GM12878 (cell line): ENCODE measurements at regions not wholly inside any gene's neighbourhood (a gene's known extent, or its start where the extent isn't known, plus 50 kb on each side); places are given as distances from the start of the nearest gene placed in this dataset.

Experiments used
- ATAC-seq: fragments of 200-7000 bp; cut with Tn5 transposase; 3 replicates; pipeline ENCODE4 v1.9.1; 2020; ENCODE audit warnings: mild to moderate bottlenecking, moderate library complexity
- BruUV-seq: library from RNA; stranded (reverse); fragments of 400-500 nt; replicated peaks from 2 replicates; lab custom pipeline; 2021; lab: Mats Ljungman, UMichigan
- CTCF ChIA-PET: fragments of 300-600 bp; sonication (Branson Sonifier 250); formaldehyde crosslinking; extraction: SDS; loops from one replicate; lab custom pipeline; 2021; ENCODE audit warnings: inconsistent platforms; lab: Yijun Ruan, JAX
- POLR2A ChIA-PET: fragments of 350-600 bp; formaldehyde crosslinking; extraction: SDS; loops from one replicate; lab custom pipeline; 2021; ENCODE audit warnings: inconsistent platforms; lab: Charles Lee
- RAD21 ChIA-PET: fragments of 300-600 bp; sonication (Branson Sonifier 250); formaldehyde crosslinking; loops from one replicate; lab custom pipeline; 2023; ENCODE audit warnings: antibody characterized with exemption; ENCODE audit not compliant: unreplicated experiment; lab: Charles Lee
- SMC1A ChIA-PET: fragments of 300-600 bp; sonication (Branson Sonifier 250); formaldehyde crosslinking; loops from one replicate; lab custom pipeline; 2023; ENCODE audit not compliant: unreplicated experiment, uncharacterized antibody; lab: Charles Lee
- DNase-seq: peaks from one replicate; pipeline ENCODE4 v3.0.0-alpha.2; 2011; ENCODE audit warnings: low read depth, low spot score
- FAIRE-seq: peaks from 3 replicates; lab custom pipeline; 2011; peaks lifted over from hg19 to GRCh38; lab: Jason Lieb, UNC
- H2AFZ ChIP-seq: 2 replicates; pipeline ENCODE4 v1.6.0; 2011; ENCODE audit warnings: low read depth, low read length, control low read depth; ENCODE audit not compliant: control insufficient read depth
- H3K27ac ChIP-seq: 2 replicates; pipeline ENCODE4 v1.5.1; 2011; ENCODE audit warnings: control low read depth; ENCODE audit not compliant: control insufficient read depth, insufficient read depth
- H3K27me3 ChIP-seq, 2 experiments: replicated peaks in 1 of 2; 2 replicates each; pipeline versions ENCODE4 v1.6.0 to v1.6.1; 2011; ENCODE audit warnings: low read length in 1 of 2; ENCODE audit not compliant: control insufficient read depth in 2 of 2, insufficient read depth in 2 of 2
- H3K36me3 ChIP-seq, 2 experiments: 2 replicates each; pipeline ENCODE4 v1.5.1; 2011; ENCODE audit warnings: low read length in 1 of 2; ENCODE audit not compliant: control insufficient read depth in 2 of 2, insufficient read depth in 2 of 2
- H3K4me1 ChIP-seq: 2 replicates; pipeline ENCODE4 v1.6.1; 2011; ENCODE audit warnings: mild to moderate bottlenecking, low read length, moderate library complexity, mixed read lengths; ENCODE audit not compliant: control insufficient read depth, insufficient read depth
- H3K4me2 ChIP-seq: 2 replicates; pipeline ENCODE4 v1.6.0; 2011; ENCODE audit warnings: control low read depth; ENCODE audit not compliant: control insufficient read depth, insufficient read depth
- H3K4me3 ChIP-seq: fragments of 200-600 bp; sonication (generic); 2 replicates; pipeline ENCODE4 v1.5.1; 2016
- H3K79me2 ChIP-seq: 2 replicates; pipeline ENCODE4 v1.6.0; 2011; ENCODE audit warnings: low read length; ENCODE audit not compliant: control insufficient read depth, insufficient read depth
- H3K9ac ChIP-seq: 2 replicates; pipeline ENCODE4 v1.8.0; 2011; ENCODE audit warnings: low read length, control low read depth, mixed read lengths; ENCODE audit not compliant: control insufficient read depth, insufficient read depth
- H3K9me3 ChIP-seq: replicated peaks from 3 replicates; pipeline ENCODE4 v1.5.1; 2011; ENCODE audit warnings: mild to moderate bottlenecking, low read length; ENCODE audit not compliant: control insufficient read depth, insufficient read depth
- H4K20me1 ChIP-seq: 2 replicates; pipeline ENCODE4 v1.6.0; 2011; ENCODE audit not compliant: control insufficient read depth, insufficient read depth
- BHLHE40 ChIP-seq, 2 experiments: fragments of 450-650 bp in 1 of 2; IDR thresholded peaks; 2 replicates each; pipeline ENCODE4 v1.6.1; 2011 to 2017; ENCODE audit warnings: low read depth in 2 of 2, borderline replicate concordance in 1 of 2, improper control_type of control experiment in 1 of 2, low read length in 1 of 2, mild to moderate bottlenecking in 1 of 2
- IKZF1 ChIP-seq: fragments of 450-650 bp; conservative IDR thresholded peaks from 2 replicates; pipeline ENCODE4 v1.6.1; 2017; ENCODE audit warnings: antibody characterized with exemption, mild to moderate bottlenecking
- IKZF2 ChIP-seq, 2 experiments: fragments of 450-650 bp; IDR thresholded peaks; 2 replicates each; pipeline ENCODE4 v1.6.1; 2017; ENCODE audit warnings: mild to moderate bottlenecking in 2 of 2, moderate library complexity in 2 of 2
- MTA2 ChIP-seq: fragments of 450-650 bp; IDR thresholded peaks from 2 replicates; pipeline ENCODE4 v1.6.1; 2016; ENCODE audit warnings: low read depth, mild to moderate bottlenecking, moderate library complexity
- NR2F1 ChIP-seq: fragments of 450-650 bp; conservative IDR thresholded peaks from 2 replicates; pipeline ENCODE4 v1.6.1; 2017; ENCODE audit warnings: mild to moderate bottlenecking
- REST ChIP-seq: IDR thresholded peaks from 2 replicates; pipeline ENCODE4 v1.6.1; 2012; ENCODE audit warnings: mild to moderate bottlenecking, low read depth, low read length
- SIN3A ChIP-seq: IDR thresholded peaks from 2 replicates; pipeline ENCODE4 v1.6.1; 2012; ENCODE audit warnings: low read depth, low read length, improper control_type of control experiment
- TBL1XR1 ChIP-seq: IDR thresholded peaks from 2 replicates; pipeline ENCODE4 v1.6.1; 2012; ENCODE audit warnings: low read depth, low read length, improper control_type of control experiment
- USF2 ChIP-seq: IDR thresholded peaks from 2 replicates; pipeline ENCODE4 v1.6.1; 2011; ENCODE audit warnings: low read depth, low read length, improper control_type of control experiment, borderline replicate concordance
- WGBS: methylation state at CpG from one replicate; pipeline ENCODE4 v1.1.6; 2016; ENCODE audit warnings: low lambda C conversion rate; ENCODE audit not compliant: insufficient replicate concordance, insufficient coverage; ENCODE audit errors: missing lambda C conversion rate; 5-methylcytosine and 5-hydroxymethylcytosine counted together
- in situ Hi-C: fragments of 300-500 bp; cut with MboI; formaldehyde crosslinking; loops from 9 replicates; pipeline ENCODE4 v1.14.3; 2018; ENCODE audit warnings: mixed read lengths
- intact Hi-C: fragments of 100-400 bp; cut with micrococcal nuclease; formaldehyde crosslinking; loops from one replicate; pipeline ENCODE4 v1.14.2; 2022; ENCODE audit not compliant: unreplicated experiment

- TF ChIP-seq REST (no peak), NR2F1 (peak; percentile 83), TBL1XR1 (no peak)
- TF ChIP-seq, all 136 proteins: peak for 20
Observed at GRCh38 chr6:6826095-6826901, 237.8 kb downstream of the LY86 start (continued).

- H3K79me2 ChIP-seq, result no peaks in the 10 kb centered on the region
- no peaks in the 10 kb centered on the region for H4K20me1 ChIP-seq
- POLR2A ChIA-PET, result interaction anchor here (1.0 to 2.1 kb wide), 7 partner anchors 10 to 260 kb away, joined by 3 to 4 read pairs (median 3); no protein-coding TSS in a partner anchor
- H3K9ac ChIP-seq, result no peak overlapping the region
- FAIRE-seq, result no peak
- H3K4me1 ChIP-seq, result peaks cover 23% of the 10 kb centered on the region
- no peak overlapping the region for H3K4me2 ChIP-seq
- ATAC-seq, result peak; percentile 2; the same call in 2 of the 3 replicates
- H3K27ac ChIP-seq, result no peak overlapping the region
- TF ChIP-seq USF2, result no peak
- TF ChIP-seq REST, result no peak
- TF ChIP-seq SIN3A, result no peak
- peak; percentile 11; the same call in 1 of the 2 replicates for TF ChIP-seq IKZF1
- TF ChIP-seq IKZF2 (IDR thresholded peaks at IDR 0.05), result 0 out of 4 replicates have a peak, but pooled peaks of 1 of the 2 experiments have one; percentile 4
- no peak for TF ChIP-seq MTA2
- no peak for TF ChIP-seq BHLHE40 (IDR thresholded peaks at IDR 0.05; ENCODE audit: borderline replicate concordance in 1 of 2, low read depth in 2 of 2, low read length in 1 of 2)
- TF ChIP-seq, all 136 proteins: peak for 2
- no peak for DNase-seq
- H3K9me3 ChIP-seq, result no peaks in the 10 kb centered on the region
- no peaks in the 10 kb centered on the region for H3K36me3 ChIP-seq
- intact Hi-C loops (no loop called here), in situ Hi-C loops (no loop called here)
- H3K27me3 ChIP-seq, result no peaks in the 10 kb centered on the region
- H3K4me3 ChIP-seq, result no peak overlapping the region
- no TSS peak for BruUV-seq
- ChIA-PET SMC1A (interaction anchor here (0.8 to 3.6 kb wide), 10 partner anchors 10 to 246 kb away, joined by 3 to 13 read pairs (median 4); no protein-coding TSS in a partner anchor), CTCF (interaction anchor here (0.6 to 1.7 kb wide), 8 partner anchors 15 to 499 kb away, joined by 3 to 4 read pairs (median 4); no protein-coding TSS in a partner anchor), RAD21 (interaction anchor here (0.5 to 2.0 kb wide), 3 partner anchors 16 to 137 kb away, joined by 3 to 8 read pairs (median 3); no protein-coding TSS in a partner anchor)
- H2AFZ ChIP-seq, result no peak overlapping the region; the same call in 1 of the 2 replicates
- WGBS, result 71% methylated on average over 10 of the region's 10 CpGs
Observed at GRCh38 chr6:6826961-6827360, 238.4 kb downstream of the LY86 start.
